Endothelial cell (in vitro differentiated cells): ENCODE measurements at regions not wholly inside any gene's neighbourhood (a gene's known extent, or its start where the extent isn't known, plus 50 kb on each side); places are given as distances from the start of the nearest gene placed in this dataset.

Experiments used
- DNase-seq: peaks from one replicate; pipeline ENCODE4 v3.0.0; 2021; ENCODE audit warnings: low spot score
- H3K27ac Mint-ChIP-seq: one replicate; pipeline ENCODE4 v1.8.0; 2021; ENCODE audit warnings: mixed read lengths, inconsistent platforms; ENCODE audit not compliant: unreplicated experiment
- H3K27me3 Mint-ChIP-seq: one replicate; pipeline ENCODE4 v1.8.0; 2021; ENCODE audit warnings: mild to moderate bottlenecking, moderate library complexity, mixed read lengths, inconsistent platforms; ENCODE audit not compliant: unreplicated experiment
- H3K36me3 Mint-ChIP-seq: one replicate; pipeline ENCODE4 v1.8.0; 2021; ENCODE audit warnings: mild to moderate bottlenecking, low read depth, mixed read lengths, inconsistent platforms; ENCODE audit not compliant: unreplicated experiment
- H3K4me1 Mint-ChIP-seq: one replicate; pipeline ENCODE4 v1.8.0; 2021; ENCODE audit warnings: mild to moderate bottlenecking, mixed read lengths, inconsistent platforms; ENCODE audit not compliant: unreplicated experiment
- H3K4me3 Mint-ChIP-seq: one replicate; pipeline ENCODE4 v1.8.0; 2021; ENCODE audit warnings: mild to moderate bottlenecking, mixed read lengths, inconsistent platforms; ENCODE audit not compliant: unreplicated experiment
- H3K9me3 Mint-ChIP-seq: one replicate; pipeline ENCODE4 v1.8.0; 2021; ENCODE audit warnings: mixed read lengths, inconsistent platforms; ENCODE audit not compliant: unreplicated experiment
- TF ChIP-seq, protein P1 (sequence below): fragments of 200-600 bp; sonication (generic); IDR thresholded peaks from one replicate; pipeline ENCODE4 v1.5.0; 2021; ENCODE audit warnings: antibody characterized with exemption; ENCODE audit not compliant: unreplicated experiment

DNA sequence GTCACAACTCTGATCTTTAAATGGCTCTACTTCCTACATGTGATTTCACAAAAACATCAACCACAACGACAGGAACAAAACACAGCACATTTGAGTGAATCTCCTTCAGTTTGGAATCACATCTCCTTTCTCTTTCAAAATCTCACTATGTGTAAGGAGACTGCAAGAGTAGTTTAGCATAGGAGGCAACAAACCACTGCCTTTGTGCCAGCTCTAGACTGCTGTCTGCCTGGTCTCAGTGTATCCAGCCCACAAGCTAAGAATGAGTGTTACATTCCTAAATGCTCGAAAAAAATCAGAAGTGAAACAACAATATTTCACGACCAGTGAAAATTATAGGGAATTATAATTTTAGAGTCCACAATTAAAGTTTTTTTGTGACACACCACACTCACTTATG is 217.0 kb upstream of the STEAP4 start:
- Mint-ChIP-seq H3K4me3 (no peak overlapping the region), H3K27me3 (no peaks in the 10 kb centered on the region), H3K4me1 (peaks cover 9% of the 10 kb centered on the region), H3K27ac (no peak overlapping the region), H3K36me3 (no peaks in the 10 kb centered on the region), H3K9me3 (no peaks in the 10 kb centered on the region)
- TF ChIP-seq, protein P1, sequence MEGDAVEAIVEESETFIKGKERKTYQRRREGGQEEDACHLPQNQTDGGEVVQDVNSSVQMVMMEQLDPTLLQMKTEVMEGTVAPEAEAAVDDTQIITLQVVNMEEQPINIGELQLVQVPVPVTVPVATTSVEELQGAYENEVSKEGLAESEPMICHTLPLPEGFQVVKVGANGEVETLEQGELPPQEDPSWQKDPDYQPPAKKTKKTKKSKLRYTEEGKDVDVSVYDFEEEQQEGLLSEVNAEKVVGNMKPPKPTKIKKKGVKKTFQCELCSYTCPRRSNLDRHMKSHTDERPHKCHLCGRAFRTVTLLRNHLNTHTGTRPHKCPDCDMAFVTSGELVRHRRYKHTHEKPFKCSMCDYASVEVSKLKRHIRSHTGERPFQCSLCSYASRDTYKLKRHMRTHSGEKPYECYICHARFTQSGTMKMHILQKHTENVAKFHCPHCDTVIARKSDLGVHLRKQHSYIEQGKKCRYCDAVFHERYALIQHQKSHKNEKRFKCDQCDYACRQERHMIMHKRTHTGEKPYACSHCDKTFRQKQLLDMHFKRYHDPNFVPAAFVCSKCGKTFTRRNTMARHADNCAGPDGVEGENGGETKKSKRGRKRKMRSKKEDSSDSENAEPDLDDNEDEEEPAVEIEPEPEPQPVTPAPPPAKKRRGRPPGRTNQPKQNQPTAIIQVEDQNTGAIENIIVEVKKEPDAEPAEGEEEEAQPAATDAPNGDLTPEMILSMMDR = no peak
- no peak for DNase-seq

DNA sequence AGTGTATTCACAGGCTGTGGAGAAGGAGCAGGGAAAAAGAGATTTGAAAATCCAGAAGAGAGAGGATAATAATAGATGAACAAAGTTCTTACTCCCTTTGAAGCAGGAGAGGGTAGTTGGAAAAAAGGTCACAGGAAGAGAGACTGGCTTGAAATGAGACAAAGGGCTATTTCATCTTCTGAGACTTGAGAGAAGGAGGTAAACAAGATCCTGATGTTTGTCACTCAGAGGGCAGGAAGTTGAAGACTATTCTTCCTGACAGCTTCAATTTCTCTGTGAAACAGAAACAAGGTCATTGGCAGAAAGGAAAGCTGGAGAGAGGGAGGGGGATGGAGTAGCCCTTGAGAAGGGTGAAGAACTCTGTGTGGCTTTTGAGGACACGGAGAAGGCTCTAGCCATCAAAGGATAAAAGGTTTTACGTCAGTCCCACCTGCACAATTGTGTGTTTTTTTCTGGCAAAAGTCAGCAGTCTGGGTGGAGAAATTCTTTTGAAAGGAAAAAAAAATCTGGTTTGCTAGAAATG is 216.1 kb upstream of the STEAP4 start:
- TF ChIP-seq, protein P1 = no peak
- Mint-ChIP-seq H3K27ac (peak overlapping the region; percentile 40), H3K4me3 (no peak overlapping the region), H3K9me3 (no peaks in the 10 kb centered on the region), H3K27me3 (no peaks in the 10 kb centered on the region), H3K36me3 (no peaks in the 10 kb centered on the region), H3K4me1 (peaks cover 9% of the 10 kb centered on the region)
- DNase-seq = no peak

- Mint-ChIP-seq H3K27ac (no peak overlapping the region), H3K36me3 (no peaks in the 10 kb centered on the region), H3K4me1 (no peaks in the 10 kb centered on the region), H3K27me3 (no peaks in the 10 kb centered on the region), H3K4me3 (no peak overlapping the region), H3K9me3 (no peaks in the 10 kb centered on the region)
- DNase-seq = no peak
- TF ChIP-seq, protein P1 = no peak
Observed at GRCh38 chr7:88516429-88516828, 209.7 kb upstream of the STEAP4 start.

GRCh38 chr7:88515301-88515700 is 208.6 kb upstream of the STEAP4 start:
- H3K27me3 Mint-ChIP-seq = no peaks in the 10 kb centered on the region
- H3K4me3 Mint-ChIP-seq = no peak overlapping the region
- no peaks in the 10 kb centered on the region for H3K36me3 Mint-ChIP-seq
- H3K9me3 Mint-ChIP-seq = no peaks in the 10 kb centered on the region
- DNase-seq = no peak
- H3K27ac Mint-ChIP-seq = no peak overlapping the region
- no peaks in the 10 kb centered on the region for H3K4me1 Mint-ChIP-seq
- TF ChIP-seq, protein P1 = no peak

DNA sequence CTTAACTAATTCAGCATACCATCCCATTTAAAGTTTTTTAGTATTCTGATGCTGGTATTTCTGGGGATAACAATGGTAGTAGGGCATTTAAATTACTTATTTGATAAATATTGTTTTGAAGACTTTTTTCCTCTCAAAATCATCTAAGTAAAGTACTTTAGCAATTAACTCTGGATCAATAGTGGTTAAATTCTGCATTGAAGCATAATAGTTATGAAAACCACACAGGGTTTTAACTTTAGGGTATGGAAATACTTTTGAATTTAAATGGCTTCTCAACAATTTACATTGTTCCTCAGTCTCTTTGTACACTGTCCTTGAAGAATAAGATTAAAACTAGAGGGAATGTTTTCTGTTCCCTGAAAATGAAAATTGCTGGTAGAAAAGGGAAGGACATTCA is 202.6 kb upstream of the STEAP4 start:
- DNase-seq = no peak
- Mint-ChIP-seq H3K27ac (no peak overlapping the region), H3K4me1 (no peaks in the 10 kb centered on the region), H3K36me3 (no peaks in the 10 kb centered on the region), H3K9me3 (no peaks in the 10 kb centered on the region), H3K27me3 (no peaks in the 10 kb centered on the region), H3K4me3 (no peak overlapping the region)
- TF ChIP-seq, protein P1 = no peak
